ENCODE measurements at regions not wholly inside any gene's neighbourhood (a gene's known extent, or its start where the extent isn't known, plus 50 kb on each side); places are given as distances from the start of the nearest gene placed in this dataset.

DNA sequence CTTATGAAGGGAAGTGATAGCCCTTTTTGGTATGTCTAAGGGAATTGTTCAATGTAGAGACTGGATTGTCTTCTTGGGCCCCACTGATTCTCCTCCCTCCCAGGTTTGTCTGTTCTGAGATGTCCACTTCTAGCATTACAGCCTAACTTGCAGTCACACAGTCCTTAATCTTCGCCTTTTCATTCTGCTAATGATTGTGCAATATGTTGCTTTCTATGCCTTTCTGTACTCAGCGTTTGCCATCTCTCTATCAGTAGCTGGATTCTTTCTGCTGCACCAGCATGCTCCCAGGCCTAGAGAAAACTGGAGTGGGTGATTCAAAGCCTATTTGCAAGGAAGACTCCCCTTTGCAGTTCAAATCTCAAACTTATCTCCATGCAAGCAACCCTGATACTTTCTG lies 307.5 kb upstream of the DACH1 start:
- TF ChIP-seq, protein P1, sequence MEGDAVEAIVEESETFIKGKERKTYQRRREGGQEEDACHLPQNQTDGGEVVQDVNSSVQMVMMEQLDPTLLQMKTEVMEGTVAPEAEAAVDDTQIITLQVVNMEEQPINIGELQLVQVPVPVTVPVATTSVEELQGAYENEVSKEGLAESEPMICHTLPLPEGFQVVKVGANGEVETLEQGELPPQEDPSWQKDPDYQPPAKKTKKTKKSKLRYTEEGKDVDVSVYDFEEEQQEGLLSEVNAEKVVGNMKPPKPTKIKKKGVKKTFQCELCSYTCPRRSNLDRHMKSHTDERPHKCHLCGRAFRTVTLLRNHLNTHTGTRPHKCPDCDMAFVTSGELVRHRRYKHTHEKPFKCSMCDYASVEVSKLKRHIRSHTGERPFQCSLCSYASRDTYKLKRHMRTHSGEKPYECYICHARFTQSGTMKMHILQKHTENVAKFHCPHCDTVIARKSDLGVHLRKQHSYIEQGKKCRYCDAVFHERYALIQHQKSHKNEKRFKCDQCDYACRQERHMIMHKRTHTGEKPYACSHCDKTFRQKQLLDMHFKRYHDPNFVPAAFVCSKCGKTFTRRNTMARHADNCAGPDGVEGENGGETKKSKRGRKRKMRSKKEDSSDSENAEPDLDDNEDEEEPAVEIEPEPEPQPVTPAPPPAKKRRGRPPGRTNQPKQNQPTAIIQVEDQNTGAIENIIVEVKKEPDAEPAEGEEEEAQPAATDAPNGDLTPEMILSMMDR (IDR thresholded peaks at IDR 0.05; ENCODE audit: low read depth, low read length), result no peak
- TF ChIP-seq, protein P2, sequence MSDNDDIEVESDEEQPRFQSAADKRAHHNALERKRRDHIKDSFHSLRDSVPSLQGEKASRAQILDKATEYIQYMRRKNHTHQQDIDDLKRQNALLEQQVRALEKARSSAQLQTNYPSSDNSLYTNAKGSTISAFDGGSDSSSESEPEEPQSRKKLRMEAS (IDR thresholded peaks at IDR 0.05; ENCODE audit: low read depth, low read length), result no peak
- no peak for TF ChIP-seq MYC (IDR thresholded peaks at IDR 0.05; ENCODE audit: low read depth, low read length)
